A673 (cell line): ENCODE measurements at regions not wholly inside any gene's neighbourhood (a gene's known extent, or its start where the extent isn't known, plus 50 kb on each side); places are given as distances from the start of the nearest gene placed in this dataset.

Experiments
- CTCF ChIP-seq: fragments of 300-800, 200-600 bp; sonication (generic); conservative IDR thresholded peaks from 2 replicates; pipeline ENCODE4 v1.5.1; 2017; ENCODE audit warnings: low read depth, mild to moderate bottlenecking, antibody characterized with exemption, low read length, moderate library complexity, mixed read lengths
- EZH2 ChIP-seq: fragments of 200-600 bp; sonication (generic); IDR thresholded peaks from 2 replicates; pipeline ENCODE4 v1.6.1; 2017; ENCODE audit warnings: borderline replicate concordance, low read depth, mild to moderate bottlenecking, mixed read lengths, antibody characterized with exemption, low read length; ENCODE audit not compliant: poor library complexity, severe bottlenecking

GRCh38 chr4:155271557-155271956 is 63.1 kb downstream of the NPY2R start:
- TF ChIP-seq EZH2, result no peak
- no peak for TF ChIP-seq CTCF
